IPS-15b (cell line): ENCODE measurements at regions not wholly inside any gene's neighbourhood (a gene's known extent, or its start where the extent isn't known, plus 50 kb on each side); places are given as distances from the start of the nearest gene placed in this dataset.

ENCODE experiments used
- H3K27me3 ChIP-seq: one replicate; pipeline ENCODE4 v1.6.1; 2013; ENCODE audit warnings: low read length; ENCODE audit not compliant: control insufficient read depth, insufficient read depth
- H3K36me3 ChIP-seq: one replicate; pipeline ENCODE4 v1.6.1; 2013; ENCODE audit warnings: low read length; ENCODE audit not compliant: control insufficient read depth, insufficient read depth
- H3K4me1 ChIP-seq: one replicate; pipeline ENCODE4 v1.6.1; 2013; ENCODE audit warnings: mild to moderate bottlenecking, low read length; ENCODE audit not compliant: control insufficient read depth, insufficient read depth
- H3K4me3 ChIP-seq: one replicate; pipeline ENCODE4 v1.5.1; 2013; ENCODE audit warnings: low read depth, low read length
- H3K9ac ChIP-seq: one replicate; pipeline ENCODE4 v1.6.1; 2013; ENCODE audit warnings: low read depth, mild to moderate bottlenecking, low read length
- H3K9me3 ChIP-seq: one replicate; pipeline ENCODE4 v1.6.1; 2013; ENCODE audit warnings: mild to moderate bottlenecking, low read length; ENCODE audit not compliant: control insufficient read depth, insufficient read depth

GRCh38 chr14:89652352-89652751, 235.3 kb upstream of the FOXN3 start:
- Histone ChIP-seq H3K9me3 (no peaks in the 10 kb centered on the region), H3K36me3 (no peaks in the 10 kb centered on the region), H3K4me3 (no peak overlapping the region), H3K27me3 (no peaks in the 10 kb centered on the region), H3K9ac (no peak overlapping the region), H3K4me1 (peaks cover 6% of the 10 kb centered on the region)

GRCh38 chr14:89651805-89652204, 234.8 kb upstream of the FOXN3 start:
- H3K4me3 ChIP-seq: no peak overlapping the region
- no peaks in the 10 kb centered on the region for H3K9me3 ChIP-seq
- H3K27me3 ChIP-seq: no peaks in the 10 kb centered on the region
- H3K9ac ChIP-seq: no peak overlapping the region
- peaks cover 6% of the 10 kb centered on the region for H3K4me1 ChIP-seq
- no peaks in the 10 kb centered on the region for H3K36me3 ChIP-seq

GRCh38 chr14:89650077-89650978, 233.3 kb upstream of the FOXN3 start:
- Histone ChIP-seq H3K9me3 (no peaks in the 10 kb centered on the region), H3K4me3 (no peak overlapping the region), H3K27me3 (no peaks in the 10 kb centered on the region), H3K9ac (no peak overlapping the region), H3K4me1 (peaks cover 6% of the 10 kb centered on the region), H3K36me3 (no peaks in the 10 kb centered on the region)

GRCh38 chr14:89649451-89650075, 232.5 kb upstream of the FOXN3 start:
- H3K4me1 ChIP-seq: peaks cover 6% of the 10 kb centered on the region
- no peak overlapping the region for H3K4me3 ChIP-seq
- H3K9me3 ChIP-seq: no peaks in the 10 kb centered on the region
- no peaks in the 10 kb centered on the region for H3K27me3 ChIP-seq
- H3K9ac ChIP-seq: no peak overlapping the region
- H3K36me3 ChIP-seq: no peaks in the 10 kb centered on the region

DNA sequence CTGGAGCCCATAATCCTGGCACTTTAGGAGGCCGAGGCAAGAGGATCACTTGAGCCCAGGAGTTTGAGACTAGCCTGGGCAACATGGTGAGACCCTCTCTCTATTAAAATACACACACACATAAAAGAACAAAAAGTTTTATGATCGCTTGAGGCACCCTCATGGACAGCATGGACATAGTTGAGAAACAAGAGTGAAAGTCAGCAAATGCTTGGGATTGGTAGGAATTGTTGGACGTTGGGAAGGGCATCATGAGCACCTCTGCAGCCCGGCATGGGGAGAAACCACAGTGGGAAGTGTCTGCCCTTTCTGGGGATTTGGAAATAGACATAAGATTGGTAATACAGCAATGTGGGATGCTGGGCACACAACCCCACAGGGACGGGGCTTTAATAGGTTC, 231.9 kb upstream of the FOXN3 start:
- Histone ChIP-seq H3K9ac (no peak overlapping the region), H3K9me3 (no peaks in the 10 kb centered on the region), H3K27me3 (no peaks in the 10 kb centered on the region), H3K36me3 (no peaks in the 10 kb centered on the region), H3K4me3 (no peak overlapping the region), H3K4me1 (peaks cover 6% of the 10 kb centered on the region)

DNA sequence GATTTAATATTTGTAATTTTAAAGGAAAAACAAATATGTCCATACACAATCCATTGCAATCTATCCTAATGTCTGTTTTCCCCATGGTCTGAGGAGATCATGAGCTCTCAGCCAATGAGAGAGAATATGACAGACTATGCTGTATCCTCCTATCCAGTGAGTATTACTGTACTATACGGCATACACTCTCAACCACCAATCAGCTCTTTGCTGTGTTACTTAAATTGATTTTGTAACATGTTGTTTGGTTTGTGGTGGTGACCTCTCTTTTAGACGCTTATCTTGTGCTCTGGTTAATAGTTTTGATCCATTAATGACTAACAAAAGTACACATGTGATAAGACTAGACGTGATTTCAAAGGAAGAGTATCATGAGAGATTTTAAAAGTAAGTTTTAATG, 231.5 kb upstream of the FOXN3 start:
- no peak overlapping the region for H3K4me3 ChIP-seq
- no peaks in the 10 kb centered on the region for H3K9me3 ChIP-seq
- no peaks in the 10 kb centered on the region for H3K36me3 ChIP-seq
- H3K9ac ChIP-seq: no peak overlapping the region
- peaks cover 6% of the 10 kb centered on the region for H3K4me1 ChIP-seq
- no peaks in the 10 kb centered on the region for H3K27me3 ChIP-seq

- Histone ChIP-seq H3K4me3 (no peak overlapping the region), H3K4me1 (peaks cover 3% of the 10 kb centered on the region), H3K9me3 (no peaks in the 10 kb centered on the region), H3K27me3 (no peaks in the 10 kb centered on the region), H3K9ac (no peak overlapping the region), H3K36me3 (no peaks in the 10 kb centered on the region)
These were observed 229.9 kb upstream of the FOXN3 start for GRCh38 chr14:89646971-89647370.

GRCh38 chr14:89644641-89645040, 227.6 kb upstream of the FOXN3 start:
- Histone ChIP-seq H3K27me3 (no peaks in the 10 kb centered on the region), H3K4me3 (no peak overlapping the region), H3K9ac (no peak overlapping the region), H3K4me1 (no peaks in the 10 kb centered on the region), H3K36me3 (no peaks in the 10 kb centered on the region), H3K9me3 (no peaks in the 10 kb centered on the region)

DNA sequence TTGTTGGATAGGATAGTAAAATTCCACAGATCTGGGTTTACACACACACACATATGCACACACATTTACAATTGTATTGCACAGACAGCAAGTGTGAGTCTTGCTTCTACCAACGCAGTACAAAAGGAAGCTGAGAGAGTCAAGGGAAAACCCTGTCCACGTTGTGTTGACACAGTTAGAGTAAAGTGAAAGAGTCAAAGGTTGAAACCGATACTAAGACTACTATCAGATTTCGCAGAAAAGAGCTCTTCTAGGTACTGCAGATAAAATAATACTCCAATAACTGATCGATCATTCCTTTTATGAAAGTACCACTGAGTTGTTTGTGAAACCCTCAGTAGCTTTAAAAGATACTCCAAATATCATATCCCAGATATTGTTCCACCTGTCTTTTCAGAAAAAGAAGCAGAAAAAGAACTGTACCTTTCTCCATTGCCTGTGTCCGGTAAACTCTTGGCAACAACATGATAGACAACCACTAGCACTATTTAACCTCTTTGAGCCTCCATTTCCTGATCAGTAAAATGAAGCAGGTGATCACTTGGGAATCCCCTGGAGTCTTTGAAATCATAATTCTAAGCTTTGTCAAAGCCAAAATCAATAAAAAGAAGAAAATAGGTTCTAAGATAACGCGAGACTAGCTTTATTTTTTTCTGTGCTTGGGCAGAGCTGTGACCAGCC, 224.6 kb upstream of the FOXN3 start:
- Histone ChIP-seq H3K36me3 (no peaks in the 10 kb centered on the region), H3K27me3 (no peaks in the 10 kb centered on the region), H3K4me3 (no peak overlapping the region), H3K9me3 (no peaks in the 10 kb centered on the region), H3K9ac (no peak overlapping the region), H3K4me1 (no peaks in the 10 kb centered on the region)

DNA sequence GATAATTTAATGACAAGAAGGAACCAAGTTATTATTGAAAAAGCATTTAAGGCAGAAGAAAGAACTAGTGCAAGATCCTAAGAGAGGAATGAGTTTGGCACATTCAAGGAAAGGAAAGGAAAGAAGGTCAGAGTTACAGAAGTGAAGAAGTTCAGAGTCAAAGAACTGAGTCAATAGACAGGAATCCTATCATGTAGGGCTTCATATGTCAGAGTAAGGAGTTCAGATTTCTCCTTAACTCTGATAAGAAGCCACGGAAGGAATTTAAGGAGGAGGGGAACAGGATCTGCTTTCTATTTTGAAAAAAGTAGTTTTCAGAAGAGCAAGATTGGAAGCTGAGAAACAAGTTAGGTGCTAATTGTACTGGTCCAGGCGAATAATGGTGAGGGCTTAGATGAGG, 223.1 kb upstream of the FOXN3 start:
- Histone ChIP-seq H3K27me3 (no peaks in the 10 kb centered on the region), H3K9me3 (no peaks in the 10 kb centered on the region), H3K36me3 (no peaks in the 10 kb centered on the region), H3K9ac (no peak overlapping the region), H3K4me1 (no peaks in the 10 kb centered on the region), H3K4me3 (no peak overlapping the region)

DNA sequence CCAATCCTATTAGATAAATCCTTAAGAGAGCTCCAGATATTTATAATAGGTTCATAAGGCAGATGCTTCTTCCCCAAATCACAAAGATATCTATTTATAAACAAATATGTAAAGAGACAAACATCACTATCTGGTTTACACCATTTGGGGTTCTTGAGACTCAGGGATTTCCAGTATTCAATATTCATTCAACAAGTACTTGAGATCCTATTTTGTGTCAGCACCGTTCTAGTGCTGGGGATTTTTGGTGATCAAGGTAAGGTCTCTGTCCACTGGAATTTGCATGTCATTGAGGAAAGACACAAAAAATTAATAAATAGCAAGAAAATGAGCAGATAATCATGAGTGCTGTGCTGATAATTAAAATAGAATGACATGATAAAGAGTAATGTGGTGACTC, 222.7 kb upstream of the FOXN3 start:
- Histone ChIP-seq H3K9me3 (no peaks in the 10 kb centered on the region), H3K4me1 (no peaks in the 10 kb centered on the region), H3K27me3 (no peaks in the 10 kb centered on the region), H3K9ac (no peak overlapping the region), H3K4me3 (no peak overlapping the region), H3K36me3 (no peaks in the 10 kb centered on the region)

GRCh38 chr14:89638891-89639290, 221.9 kb upstream of the FOXN3 start:
- Histone ChIP-seq H3K9me3 (no peaks in the 10 kb centered on the region), H3K4me1 (no peaks in the 10 kb centered on the region), H3K27me3 (no peaks in the 10 kb centered on the region), H3K4me3 (no peak overlapping the region), H3K36me3 (no peaks in the 10 kb centered on the region), H3K9ac (no peak overlapping the region)
